Activated CD4-positive, alpha-beta T cell treated with anti-CD3 and anti-CD28 coated beads for 1 hour (primary cell): ENCODE measurements at regions not wholly inside any gene's neighbourhood (a gene's known extent, or its start where the extent isn't known, plus 50 kb on each side); places are given as distances from the start of the nearest gene placed in this dataset.
"Not testable (repeated sequence)": the region's sequence is repeated elsewhere in the genome, so short reads cannot be mapped to it uniquely, and the experiment has no call there.

ENCODE experiments used
- DNase-seq: peaks from one replicate; pipeline ENCODE4 v3.0.0-alpha.2; 2020

GRCh38 chr10:120115959-120116358 lies 223.4 kb downstream of the SEC23IP start:
- no peak for DNase-seq

GRCh38 chr10:120121768-120122167 lies 229.2 kb downstream of the SEC23IP start:
- DNase-seq: no peak

- no peak for DNase-seq
Measured at GRCh38 chr10:120131183-120131582, 238.7 kb downstream of the SEC23IP start.

- no peak for DNase-seq
Measured at GRCh38 chr10:120132811-120133210, 240.3 kb downstream of the SEC23IP start.

- DNase-seq: no peak
Measured at GRCh38 chr10:120138689-120139088, 246.2 kb downstream of the SEC23IP start.

- no peak for DNase-seq
Measured at GRCh38 chr10:120145107-120145506, 252.6 kb downstream of the SEC23IP start.

- DNase-seq: no peak
Measured at GRCh38 chr10:120156614-120157274, 264.2 kb downstream of the SEC23IP start.

- no peak for DNase-seq
Measured at GRCh38 chr10:120161111-120161510, 268.6 kb downstream of the SEC23IP start.

- DNase-seq: no peak
Measured at GRCh38 chr10:120162471-120162870, 269.9 kb downstream of the SEC23IP start.

- no peak for DNase-seq
Measured at GRCh38 chr10:120172356-120172755, 279.8 kb downstream of the SEC23IP start.

GRCh38 chr10:120174491-120174890 lies 282.0 kb downstream of the SEC23IP start:
- no peak for DNase-seq

- no peak for DNase-seq
Measured at GRCh38 chr10:120177330-120177729, 279.7 kb upstream of the PLPP4 start.

GRCh38 chr10:120180160-120180559 lies 276.9 kb upstream of the PLPP4 start:
- no peak for DNase-seq

GRCh38 chr10:120181154-120181553 lies 275.9 kb upstream of the PLPP4 start:
- DNase-seq: no peak

- no peak for DNase-seq
Measured at GRCh38 chr10:120182431-120182830, 274.6 kb upstream of the PLPP4 start.

GRCh38 chr10:120183546-120183945 lies 273.5 kb upstream of the PLPP4 start:
- DNase-seq: no peak

- no peak for DNase-seq
Measured at GRCh38 chr10:120184547-120185337, 272.3 kb upstream of the PLPP4 start.

GRCh38 chr10:120186506-120186905 lies 270.5 kb upstream of the PLPP4 start:
- no peak for DNase-seq

- not testable (repeated sequence) for DNase-seq
Measured at GRCh38 chr10:120187168-120187567, 269.9 kb upstream of the PLPP4 start.

GRCh38 chr10:120188950-120189349 lies 268.1 kb upstream of the PLPP4 start:
- no peak for DNase-seq

- DNase-seq: no peak
Measured at GRCh38 chr10:120195984-120196712, 260.9 kb upstream of the PLPP4 start.

- no peak for DNase-seq
Measured at GRCh38 chr10:120204877-120205276, 252.2 kb upstream of the PLPP4 start.

GRCh38 chr10:120205368-120206018 lies 251.5 kb upstream of the PLPP4 start:
- no peak for DNase-seq
